Fibroblast of skin of scalp (primary cell): ENCODE measurements at regions not wholly inside any gene's neighbourhood (a gene's known extent, or its start where the extent isn't known, plus 50 kb on each side); places are given as distances from the start of the nearest gene placed in this dataset.
"Not testable (repeated sequence)": the region's sequence is repeated elsewhere in the genome, so short reads cannot be mapped to it uniquely, and the experiment has no call there.

ENCODE experiments used
- DNase-seq: peaks from one replicate; pipeline ENCODE4 v3.0.0-alpha.2; 2013

DNA sequence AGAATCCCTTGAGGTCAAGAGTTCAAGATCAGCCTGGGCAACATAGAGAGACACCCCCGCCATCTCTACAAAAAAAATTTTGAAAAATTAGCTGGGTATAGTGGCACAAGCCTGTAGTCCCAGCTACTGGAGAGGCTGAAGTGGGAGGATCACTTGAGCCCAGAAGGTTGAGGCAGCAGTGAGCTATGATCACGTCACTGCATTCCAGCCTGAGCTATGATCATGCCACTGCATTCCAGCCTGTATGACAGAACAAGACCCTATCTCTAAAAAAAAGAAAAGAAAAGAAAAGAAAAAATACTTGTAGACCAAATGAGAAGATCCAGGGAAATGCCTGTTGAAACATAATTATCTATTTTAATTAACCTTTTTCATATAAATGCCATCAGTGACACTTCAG lies 93.8 kb upstream of the MDM1 start:
- DNase-seq, result peak; percentile 91

GRCh38 chr12:68428211-68428610 lies 96.0 kb upstream of the MDM1 start:
- DNase-seq, result peak; percentile 49

GRCh38 chr12:68428724-68429501 lies 96.8 kb upstream of the MDM1 start:
- peak; percentile 61 for DNase-seq

GRCh38 chr12:68429696-68430095 lies 97.5 kb upstream of the MDM1 start:
- DNase-seq, result no peak

DNA sequence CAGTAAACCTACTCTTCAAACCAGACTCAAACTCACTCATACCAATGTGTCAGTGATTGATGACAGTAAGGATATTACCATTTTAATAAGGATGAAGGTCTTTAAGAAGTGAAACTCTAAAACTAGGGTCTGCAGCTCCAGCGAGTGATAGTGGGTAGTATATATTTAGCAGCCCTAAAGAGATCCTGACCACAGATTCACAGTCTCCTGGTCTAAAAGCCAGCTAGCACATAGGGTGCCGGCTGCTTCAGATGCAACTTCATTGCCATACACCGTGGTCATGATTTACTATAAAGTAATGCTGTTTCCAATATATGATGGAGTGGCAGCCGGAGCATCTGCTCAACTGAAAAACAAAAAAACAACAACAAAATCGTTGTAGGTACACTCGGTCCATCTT lies 99.6 kb upstream of the MDM1 start:
- no peak for DNase-seq

DNA sequence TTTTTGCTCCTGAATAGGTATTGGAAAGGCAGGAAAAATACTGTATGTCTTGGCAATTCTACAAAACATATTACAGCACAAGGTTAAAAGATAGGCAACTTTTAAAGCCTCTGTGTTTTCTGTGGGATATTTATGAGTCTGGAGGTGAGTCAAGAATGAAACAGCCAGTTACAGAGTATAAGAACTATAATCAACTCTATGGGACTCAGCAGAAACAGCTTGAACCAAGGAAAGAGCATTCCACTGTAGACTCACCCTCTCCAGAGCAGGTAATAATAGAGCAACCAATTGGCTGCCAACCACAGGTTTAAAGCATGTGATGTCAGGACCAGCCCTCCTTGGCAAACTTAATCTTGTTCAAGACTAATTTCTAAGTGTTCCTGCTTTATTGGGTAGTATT lies 100.5 kb upstream of the MDM1 start:
- DNase-seq, result no peak

DNA sequence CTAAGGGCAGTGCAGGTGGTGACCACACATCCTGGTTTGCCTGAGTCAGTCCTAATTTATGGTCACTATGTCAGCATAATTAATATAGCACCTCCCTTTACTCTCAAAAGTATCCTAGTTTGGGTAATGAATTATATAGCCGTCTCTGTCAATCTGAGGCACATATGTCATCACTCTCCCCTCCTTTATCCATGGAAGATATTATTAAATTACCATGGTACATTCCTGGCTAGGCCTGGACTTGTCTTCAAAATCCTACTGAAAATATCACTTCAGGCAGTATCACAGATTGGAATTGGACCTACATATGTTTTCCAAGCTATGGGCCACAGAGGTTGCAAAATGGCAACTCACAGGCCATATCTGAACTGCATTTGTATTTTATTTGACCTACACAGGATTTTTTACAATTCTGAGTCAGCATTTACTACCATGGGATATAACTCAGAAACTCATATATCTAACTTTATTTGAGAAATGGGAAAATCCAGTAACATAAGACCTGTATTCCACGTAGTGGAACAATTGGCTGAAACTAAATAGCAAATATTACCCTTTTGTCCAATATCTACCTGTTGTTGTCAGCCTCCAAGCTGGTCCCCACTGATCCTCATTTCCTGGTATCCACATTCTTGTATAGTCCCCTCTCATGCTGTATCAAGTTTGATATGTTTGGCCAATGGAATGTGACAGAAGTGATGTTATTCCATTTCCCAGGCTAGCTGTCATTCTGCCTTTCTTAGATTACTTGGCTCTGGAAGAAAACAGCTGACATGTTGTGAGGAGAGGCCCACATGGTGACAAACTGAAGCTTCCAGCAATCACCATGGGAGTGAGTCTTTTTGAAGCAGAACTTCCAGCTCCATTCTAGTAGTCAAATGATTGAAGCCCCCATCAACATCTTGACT lies 102.5 kb upstream of the MDM1 start:
- no peak for DNase-seq

GRCh38 chr12:68435299-68435637 lies 103.1 kb upstream of the MDM1 start:
- no peak for DNase-seq

GRCh38 chr12:68435816-68436215 lies 103.7 kb upstream of the MDM1 start:
- no peak for DNase-seq

DNA sequence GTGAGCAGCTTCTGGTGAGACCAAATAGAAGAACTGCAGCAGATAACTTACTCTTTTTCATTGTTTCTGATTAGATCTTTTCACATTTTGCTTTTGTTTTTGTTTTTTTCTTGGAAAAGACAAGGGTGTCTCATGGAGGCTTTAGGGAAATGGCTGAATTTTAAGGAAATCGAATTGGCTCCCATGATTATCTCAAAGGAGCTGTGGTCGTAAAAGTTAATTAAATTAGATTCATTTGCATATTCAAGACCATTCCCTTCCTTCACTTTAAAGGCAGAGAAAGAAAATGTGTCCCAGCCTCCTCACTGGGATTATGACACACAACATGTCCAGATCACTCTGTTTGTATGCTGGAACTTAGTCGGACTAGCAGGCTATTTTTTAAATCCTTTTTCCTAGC lies 106.4 kb upstream of the MDM1 start:
- no peak for DNase-seq

DNA sequence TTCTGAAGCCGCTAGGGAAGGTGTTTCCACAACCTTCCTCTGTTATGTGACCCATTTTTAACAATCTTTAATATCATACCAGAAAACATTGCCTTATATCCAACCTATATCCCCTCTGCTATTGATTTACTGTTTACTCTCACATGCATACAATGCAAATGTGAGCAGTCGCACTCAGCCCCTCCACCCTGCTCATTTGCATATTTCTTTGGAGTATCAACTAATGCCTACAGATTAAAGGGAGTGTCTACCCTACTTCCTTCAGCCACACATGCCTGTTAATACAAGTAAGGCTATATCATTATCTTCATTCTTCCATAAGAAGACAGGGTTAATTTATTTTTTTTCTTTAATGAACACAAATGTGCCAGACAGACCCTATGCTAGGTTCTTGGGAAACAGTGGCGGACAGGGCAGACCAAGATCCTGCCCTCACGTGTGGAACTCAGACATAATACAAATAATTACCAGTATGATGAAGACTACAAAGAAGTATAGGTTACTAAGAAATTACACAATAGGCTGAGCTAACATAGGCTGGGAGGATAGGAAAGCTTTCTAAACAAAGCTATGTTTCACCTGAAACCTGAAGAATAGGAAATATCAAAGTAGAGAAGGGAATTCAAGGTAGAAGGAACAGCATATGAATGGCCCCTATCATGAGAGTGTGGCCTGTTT lies 107.3 kb upstream of the MDM1 start:
- no peak for DNase-seq

DNA sequence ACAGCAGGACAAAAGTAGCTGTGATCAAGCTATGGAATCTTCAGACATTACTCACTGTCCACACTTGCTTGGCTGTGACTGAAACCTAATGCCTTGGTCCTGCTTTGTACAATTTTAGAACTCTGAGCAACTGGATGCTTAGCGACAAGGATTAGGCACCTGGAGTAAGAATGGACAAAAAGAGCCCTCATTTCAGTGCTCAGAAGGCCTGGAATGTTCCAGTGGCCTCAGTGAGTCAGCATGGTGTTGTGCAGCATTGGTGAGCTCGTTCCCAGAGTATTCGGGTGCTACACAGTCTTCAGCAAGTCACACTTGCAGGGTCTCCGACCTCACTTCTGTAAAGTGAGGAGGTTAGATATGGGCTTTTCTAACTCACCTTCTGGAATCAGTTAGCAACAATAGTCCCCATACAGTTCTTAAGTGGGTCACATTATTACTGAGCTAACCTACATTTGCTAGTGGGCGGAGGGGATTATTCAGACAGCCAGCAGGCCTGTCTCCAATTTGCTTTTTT lies 108.0 kb upstream of the MDM1 start:
- DNase-seq, result peak; percentile 72

DNA sequence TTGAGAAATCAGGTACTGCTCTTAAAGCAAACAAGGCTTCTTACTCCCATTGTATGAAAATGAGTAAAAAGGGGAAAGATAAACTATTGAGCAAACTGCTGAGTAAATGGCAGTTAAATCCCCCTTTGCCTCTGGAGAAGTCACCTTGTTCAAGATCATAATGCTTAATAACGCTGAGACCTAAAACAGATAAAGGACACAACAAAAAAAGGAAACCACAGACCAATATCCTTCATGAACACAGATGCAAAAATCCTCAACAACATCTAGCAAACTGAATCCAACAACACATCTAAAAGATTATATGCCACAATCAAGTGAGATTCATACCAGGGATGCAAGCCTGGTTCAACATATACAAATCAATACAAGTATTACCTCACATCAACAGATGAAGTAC lies 109.0 kb upstream of the MDM1 start:
- no peak for DNase-seq

GRCh38 chr12:68442353-68442972 lies 110.3 kb upstream of the MDM1 start:
- DNase-seq, result not testable (repeated sequence)

GRCh38 chr12:68443695-68444094 lies 111.5 kb upstream of the MDM1 start:
- not testable (repeated sequence) for DNase-seq

- no peak for DNase-seq
Measured at GRCh38 chr12:68445824-68446223, 113.7 kb upstream of the MDM1 start.

GRCh38 chr12:68446384-68446783 lies 114.2 kb upstream of the MDM1 start:
- DNase-seq, result no peak

DNA sequence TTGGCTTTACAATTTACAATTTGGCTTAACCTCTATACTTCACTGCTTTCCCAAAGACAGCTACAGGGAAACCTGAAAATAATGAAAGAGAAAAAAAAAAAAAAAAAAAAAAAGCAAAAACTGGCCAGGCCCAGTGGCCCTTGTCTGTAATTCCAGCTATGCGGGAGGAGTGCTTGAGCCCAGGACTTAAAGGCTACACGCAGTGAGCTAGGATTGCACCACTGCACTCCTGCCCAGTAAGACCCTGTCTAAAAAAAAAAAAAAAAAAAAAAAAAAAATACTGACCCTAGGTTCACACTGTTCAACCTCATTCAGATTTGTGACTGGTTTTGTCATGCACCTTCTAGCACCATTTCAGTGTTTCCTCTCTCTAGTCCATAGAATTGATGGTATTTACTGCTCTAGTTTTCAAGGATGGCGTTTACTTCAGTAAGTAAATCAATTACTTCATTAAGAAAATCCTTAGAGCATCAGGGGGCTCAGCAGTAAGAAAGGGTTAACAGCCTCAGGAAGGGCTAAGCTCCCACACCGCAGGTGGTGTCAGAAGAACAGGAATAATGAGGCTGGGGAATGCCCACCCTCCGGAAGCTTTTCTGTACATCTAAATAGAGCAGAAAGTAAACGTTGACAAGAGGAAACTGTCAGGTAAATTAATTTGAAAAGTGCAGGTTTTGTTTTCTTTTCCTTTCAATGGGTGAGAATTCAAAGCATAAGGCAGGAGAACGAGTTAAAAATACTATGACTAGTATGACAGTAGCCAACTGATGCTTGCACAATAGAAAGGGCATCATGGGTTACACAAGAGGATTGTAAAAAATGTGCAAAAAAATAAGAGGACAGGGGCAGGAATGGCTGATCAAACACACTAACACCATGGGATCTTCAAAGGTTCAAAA lies 115.0 kb upstream of the MDM1 start:
- DNase-seq, result no peak

DNA sequence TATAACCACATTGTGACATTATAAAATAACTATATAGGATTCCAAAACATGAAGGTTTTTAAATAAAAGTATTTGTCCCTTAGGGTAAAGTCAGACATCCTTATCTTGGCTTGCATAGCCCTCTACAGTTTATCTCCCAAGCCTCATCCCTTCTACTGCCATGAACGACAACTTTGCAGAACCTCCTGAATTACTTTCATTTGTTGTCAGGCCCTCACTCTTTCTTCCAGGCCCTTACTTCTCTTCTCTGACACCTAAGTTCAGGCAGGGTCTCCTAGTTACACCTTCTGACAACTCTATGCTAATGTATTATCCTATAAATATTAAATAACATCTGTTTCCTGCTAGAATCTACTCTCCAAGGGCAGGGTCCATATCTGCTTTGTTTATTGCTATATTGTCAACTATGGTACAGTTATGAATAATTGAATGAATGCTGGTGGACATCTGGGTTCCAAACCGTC lies 115.7 kb upstream of the MDM1 start:
- DNase-seq, result no peak

GRCh38 chr12:68449196-68449595 lies 117.0 kb upstream of the MDM1 start:
- DNase-seq, result no peak

DNA sequence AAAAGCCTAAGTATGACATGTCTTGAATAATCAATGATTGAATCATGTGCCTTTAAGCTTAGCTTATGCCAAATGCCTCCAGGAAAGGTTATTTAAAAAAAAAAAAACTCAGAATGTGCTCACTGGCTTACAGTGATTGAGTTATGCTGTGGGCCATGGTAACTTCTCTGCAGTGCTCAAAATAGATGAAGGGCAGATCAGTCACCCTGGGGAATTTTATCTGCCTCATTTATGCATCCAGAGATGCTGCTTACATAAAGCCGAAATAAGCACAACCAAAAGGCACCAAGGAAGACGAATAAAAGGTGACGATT lies 118.7 kb upstream of the MDM1 start:
- DNase-seq, result no peak
